Stimulated activated CD4-positive, alpha-beta T cell treated with anti-CD3 and anti-CD28 coated beads, Interleukin-15, amount 100 ng/mL, for 48 hours (primary cell): ENCODE measurements at regions not wholly inside any gene's neighbourhood (a gene's known extent, or its start where the extent isn't known, plus 50 kb on each side); places are given as distances from the start of the nearest gene placed in this dataset.

Experiments used
- DNase-seq, 2 donors: peaks; one replicate each; pipeline ENCODE4 v3.0.0-alpha.2; 2020; ENCODE audit warnings: low read depth in 2 of 2

GRCh38 chr1:213864091-213864490, 123.7 kb upstream of the PROX1 start:
- DNase-seq = no peak

GRCh38 chr1:213868482-213868881, 119.3 kb upstream of the PROX1 start:
- no peak for DNase-seq

DNA sequence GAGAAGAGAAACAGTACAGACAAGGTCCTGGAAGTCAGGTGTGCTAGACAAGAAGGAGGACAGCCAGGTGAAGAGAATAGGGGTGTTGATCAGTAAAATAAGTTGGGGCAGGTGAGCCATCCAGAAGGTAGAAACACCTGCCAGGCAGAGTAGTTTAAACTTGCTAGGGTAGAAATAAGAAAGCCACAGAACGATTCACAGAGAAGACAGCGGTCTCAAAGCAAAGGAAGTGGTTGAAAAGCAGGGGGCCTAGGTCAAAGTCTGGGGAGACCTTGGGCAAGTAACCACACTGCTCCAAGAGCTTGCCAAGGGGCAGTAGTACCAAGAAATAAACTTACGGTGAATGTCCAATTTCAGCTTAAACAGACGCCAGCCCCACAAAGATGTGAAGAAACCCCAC, 116.6 kb upstream of the PROX1 start:
- DNase-seq = no peak

GRCh38 chr1:213874789-213875188, 113.0 kb upstream of the PROX1 start:
- no peak for DNase-seq

GRCh38 chr1:213876531-213876930, 111.2 kb upstream of the PROX1 start:
- DNase-seq = no peak

DNA sequence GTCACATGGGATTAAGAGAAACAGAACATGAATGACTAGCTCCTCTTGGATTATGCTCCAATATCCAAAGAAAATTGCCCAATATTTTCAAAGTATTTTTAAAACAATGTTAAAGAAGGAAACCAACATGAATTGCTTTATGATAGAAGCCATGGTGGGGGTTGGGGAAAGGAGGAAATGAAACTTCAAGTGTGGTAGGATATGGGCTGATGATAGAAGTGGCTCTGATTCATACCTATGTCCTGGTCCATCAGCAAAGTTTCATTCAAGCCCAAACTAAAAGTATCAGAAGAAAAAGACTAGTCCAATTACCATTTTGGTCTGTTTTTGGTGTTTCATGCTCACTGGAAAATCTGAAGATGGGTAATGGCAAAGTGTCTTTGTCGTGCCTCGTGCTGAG, 104.2 kb upstream of the PROX1 start:
- no peak for DNase-seq

- DNase-seq = no peak
These were observed 103.4 kb upstream of the PROX1 start for GRCh38 chr1:213884402-213884801.

DNA sequence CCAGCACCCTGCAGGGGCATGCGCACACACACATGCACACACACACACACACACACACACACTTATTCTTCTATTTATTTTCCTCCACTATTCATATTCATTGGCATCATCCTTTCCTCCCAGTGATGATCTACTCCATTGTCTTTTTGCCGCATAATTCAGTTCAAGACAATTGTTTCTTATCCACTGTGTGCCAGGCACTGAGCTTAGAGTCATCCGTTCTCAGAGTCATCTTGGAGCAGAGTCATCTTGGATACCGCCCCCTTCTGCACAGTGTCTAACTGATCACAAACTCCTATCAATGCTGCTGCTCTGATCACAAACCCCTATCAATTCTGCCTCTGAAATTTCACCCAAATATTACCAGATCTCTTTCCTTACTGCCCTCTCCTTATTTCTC, 102.8 kb upstream of the PROX1 start:
- no peak for DNase-seq

- no peak for DNase-seq
These were observed 99.9 kb upstream of the PROX1 start for GRCh38 chr1:213887842-213888241.

DNA sequence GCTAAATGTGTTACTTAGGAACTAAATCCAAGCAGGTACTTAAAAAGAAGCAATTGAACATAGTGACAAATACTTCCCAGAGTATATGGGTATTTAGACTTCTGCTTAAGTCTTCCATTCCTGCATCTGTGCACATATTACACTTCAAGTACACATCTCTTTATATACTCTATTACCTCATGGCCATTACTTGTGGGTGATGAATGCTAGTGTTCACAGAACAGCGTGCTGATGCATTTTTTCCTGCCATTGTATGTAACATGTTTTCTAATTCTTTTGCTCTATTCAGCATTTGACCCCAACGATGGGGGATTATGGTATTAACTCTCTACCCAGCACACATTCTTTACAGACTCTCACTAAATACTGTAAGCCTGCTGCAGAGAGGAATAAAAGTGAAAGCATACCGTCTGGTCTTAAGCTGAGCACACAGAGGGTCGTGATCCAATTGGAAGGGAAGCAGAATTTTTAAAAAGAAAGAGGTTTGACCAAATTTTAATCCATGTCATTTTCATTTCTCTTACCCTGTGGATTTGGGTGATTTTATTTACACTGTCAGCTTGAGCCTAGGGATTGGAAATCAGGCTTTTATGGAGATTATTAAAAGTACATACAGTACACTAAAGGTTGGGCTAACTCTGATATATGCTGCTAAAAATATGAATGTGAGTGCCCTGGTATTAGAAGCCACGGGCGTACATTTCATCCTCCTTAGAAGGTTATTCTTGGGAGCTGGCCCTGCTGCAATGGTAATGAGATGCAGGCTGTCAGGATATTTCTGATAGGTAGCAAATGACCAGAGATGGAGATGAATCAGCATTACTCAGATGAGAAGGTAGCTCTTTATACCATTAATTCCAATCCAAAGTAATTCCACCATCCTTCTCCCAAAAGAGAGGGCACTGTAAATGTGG, 95.5 kb upstream of the PROX1 start:
- no peak for DNase-seq

DNA sequence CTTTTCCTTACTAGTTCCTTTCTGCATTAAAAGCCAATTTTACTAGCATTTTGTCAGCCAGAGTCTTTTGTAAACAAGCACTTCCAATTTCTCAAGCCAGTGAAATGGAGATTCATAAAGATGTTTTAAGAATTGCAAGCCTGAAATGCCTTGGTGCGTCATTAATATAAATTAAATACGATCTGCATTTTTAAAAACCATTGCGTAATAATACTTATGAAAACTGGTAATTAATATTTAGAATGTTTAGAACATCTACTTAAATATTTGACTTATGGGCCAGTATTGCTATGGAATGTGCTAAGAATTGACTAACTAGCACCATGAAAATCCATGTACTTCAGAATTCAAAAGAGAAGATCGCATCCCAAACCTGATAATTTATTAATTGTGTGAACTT, 89.1 kb upstream of the PROX1 start:
- no peak for DNase-seq

- no peak for DNase-seq
These were observed 88.4 kb upstream of the PROX1 start for GRCh38 chr1:213899413-213899812.

DNA sequence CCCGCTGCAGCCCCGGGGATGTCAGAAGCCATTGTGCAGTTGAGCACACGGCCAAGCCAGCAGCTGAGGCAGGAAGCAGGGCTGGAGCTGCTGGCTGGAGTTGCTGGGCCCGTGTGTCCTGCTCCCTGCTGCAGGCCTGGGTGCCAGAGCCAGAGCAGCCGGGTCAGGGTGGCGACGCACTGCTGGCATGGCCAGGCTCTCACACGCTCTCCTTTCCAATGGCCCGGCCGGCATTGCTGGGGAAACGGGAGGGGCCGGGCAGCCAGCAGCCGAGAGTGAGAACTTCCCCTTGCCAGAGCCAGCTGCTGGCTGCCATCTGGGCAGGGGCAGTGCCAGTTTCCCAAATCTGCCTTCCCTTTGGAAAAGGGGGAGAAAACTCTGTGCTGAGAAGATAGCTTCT, 82.4 kb upstream of the PROX1 start:
- DNase-seq = no peak

DNA sequence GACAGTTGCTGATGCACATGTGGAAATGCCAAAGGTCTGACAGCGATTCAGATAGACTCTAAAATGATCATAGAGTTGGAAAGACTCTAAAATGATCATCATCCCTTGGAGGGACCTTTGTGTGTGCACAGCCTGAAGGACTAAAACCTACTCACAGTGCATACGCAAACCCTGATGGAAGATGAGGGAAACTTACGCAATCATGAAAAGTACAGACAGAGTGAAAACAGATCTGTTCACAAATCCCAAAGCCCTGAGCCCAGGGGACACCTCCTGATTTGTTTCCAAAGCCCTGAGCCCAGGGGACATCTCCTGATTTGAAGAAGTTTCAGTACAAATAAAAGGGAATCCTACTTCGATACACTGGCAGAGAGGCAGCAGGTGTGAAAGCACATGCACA, 79.3 kb upstream of the PROX1 start:
- DNase-seq = no peak

- no peak for DNase-seq
These were observed 73.4 kb upstream of the PROX1 start for GRCh38 chr1:213914392-213914791.

GRCh38 chr1:213921311-213921710, 66.5 kb upstream of the PROX1 start:
- no peak for DNase-seq

DNA sequence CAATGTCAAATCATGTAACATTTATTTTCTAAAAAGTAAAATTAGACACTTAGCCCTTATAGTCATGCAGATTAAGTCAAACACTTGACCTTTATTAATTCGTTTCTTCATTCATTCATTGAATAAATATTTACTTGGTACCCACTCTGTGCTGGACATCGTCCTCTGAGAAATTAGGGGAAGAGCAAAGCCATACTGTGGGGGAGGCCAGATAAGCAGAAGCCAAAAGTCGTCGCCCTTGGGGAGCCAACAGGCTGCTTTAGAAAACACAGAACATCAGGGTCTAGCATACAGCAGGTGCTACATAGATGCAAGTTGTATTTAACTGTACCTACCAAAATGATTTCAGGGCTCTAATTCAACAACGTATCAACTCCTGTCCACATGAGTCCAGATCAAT, 66.1 kb upstream of the PROX1 start:
- DNase-seq = no peak

DNA sequence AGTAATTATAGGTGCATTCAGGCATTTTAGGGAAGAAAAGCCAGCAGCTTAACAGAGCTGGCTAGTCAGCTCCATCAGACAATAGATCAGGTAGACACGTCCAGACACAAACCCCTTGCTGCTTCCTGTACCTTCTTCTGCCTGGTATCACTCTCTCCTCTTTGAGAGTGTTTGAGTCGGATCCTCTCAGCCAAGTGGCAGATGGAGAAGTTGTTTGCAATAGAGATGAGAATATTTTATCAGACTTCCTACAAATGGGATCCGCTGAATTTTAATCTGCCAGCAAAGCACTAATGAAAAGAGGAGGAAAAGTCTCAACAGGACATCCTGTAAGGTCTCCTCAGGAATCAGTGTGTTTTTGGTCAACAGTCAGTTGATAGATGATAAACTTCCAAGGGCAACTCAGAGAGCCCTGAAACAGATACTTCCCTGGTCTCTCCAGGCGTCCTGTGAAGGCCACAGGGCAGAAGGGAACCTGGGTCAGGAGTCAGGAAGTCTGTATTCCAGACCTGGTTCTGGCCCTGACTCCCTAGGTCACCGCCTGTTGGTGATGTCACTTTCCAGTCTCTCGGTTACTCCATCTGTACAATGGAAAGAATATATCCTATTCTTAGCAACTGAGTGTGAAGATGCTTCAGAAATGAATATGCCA, 62.1 kb upstream of the PROX1 start:
- DNase-seq = no peak

- no peak for DNase-seq
These were observed 59.9 kb upstream of the PROX1 start for GRCh38 chr1:213927846-213928245.

- DNase-seq = no peak
These were observed 58.4 kb upstream of the PROX1 start for GRCh38 chr1:213929398-213929797.

DNA sequence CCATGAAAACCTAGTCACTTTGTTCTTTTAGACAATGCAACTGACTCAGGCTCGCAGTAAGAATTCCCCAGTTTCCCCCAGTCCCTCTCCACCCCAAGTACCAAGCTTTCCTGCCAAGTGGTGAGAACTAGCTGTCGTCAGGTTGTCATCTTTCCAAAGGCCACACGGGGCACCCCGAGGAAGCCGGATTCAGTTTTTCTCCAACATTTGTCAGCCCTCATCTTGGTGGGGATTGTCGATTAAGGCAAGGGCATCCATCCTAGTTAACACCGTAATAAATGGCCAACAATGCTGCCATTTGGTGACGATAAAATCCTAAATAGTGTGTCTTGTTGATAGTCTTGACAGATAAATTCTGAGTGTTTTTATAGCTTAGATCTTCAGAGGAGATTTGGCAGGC, 55.9 kb upstream of the PROX1 start:
- no peak for DNase-seq

- no peak for DNase-seq
These were observed 54.4 kb upstream of the PROX1 start for GRCh38 chr1:213933336-213933735.

- DNase-seq = no peak
These were observed 53.1 kb upstream of the PROX1 start for GRCh38 chr1:213934649-213935048.
